M059J (cell line): ENCODE measurements at regions not wholly inside any gene's neighbourhood (a gene's known extent, or its start where the extent isn't known, plus 50 kb on each side); places are given as distances from the start of the nearest gene placed in this dataset.

Source experiments
- DNase-seq: peaks from one replicate; pipeline ENCODE4 v3.0.0-alpha.2; 2012; ENCODE audit warnings: low read depth

GRCh38 chr13:82698941-82699340 is 1183.3 kb downstream of the SLITRK1 start:
- no peak for DNase-seq

DNA sequence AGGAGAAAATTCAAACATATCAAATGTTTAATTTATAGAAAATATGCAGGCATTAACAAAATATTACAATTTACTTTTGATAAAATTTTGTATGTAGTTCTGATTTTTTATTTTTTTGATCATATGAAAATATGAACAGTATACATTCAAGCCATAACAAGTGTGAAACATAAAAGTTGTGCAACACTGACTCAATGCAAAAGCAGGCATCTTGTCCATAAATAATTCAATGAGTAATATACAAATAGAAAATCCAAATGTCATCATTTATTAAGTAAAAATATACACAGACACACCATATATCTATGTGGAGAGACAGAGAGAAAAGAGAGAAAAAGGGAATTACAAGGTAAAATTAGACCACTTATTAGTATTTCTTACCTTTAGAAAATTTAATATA is 1183.9 kb downstream of the SLITRK1 start:
- DNase-seq, result no peak

DNA sequence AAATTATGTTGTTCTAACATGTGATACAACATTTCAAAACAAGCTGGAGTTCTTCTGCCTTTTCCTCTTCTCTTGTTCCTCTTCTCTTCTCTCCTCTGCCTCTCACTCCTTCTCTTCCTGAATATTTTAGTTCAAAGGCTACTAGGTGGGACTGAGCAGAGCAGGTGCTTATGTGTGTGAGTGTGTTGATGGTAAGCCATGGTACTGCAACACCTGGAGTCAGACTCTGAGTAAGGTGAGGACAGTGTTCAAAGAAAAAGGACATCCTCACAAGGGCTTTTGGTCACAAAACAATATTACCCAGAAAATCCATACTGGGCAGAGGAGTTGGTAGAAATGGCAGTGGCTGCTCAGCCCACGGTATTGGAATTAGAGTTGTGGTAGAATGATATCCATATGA is 1188.7 kb downstream of the SLITRK1 start:
- no peak for DNase-seq

DNA sequence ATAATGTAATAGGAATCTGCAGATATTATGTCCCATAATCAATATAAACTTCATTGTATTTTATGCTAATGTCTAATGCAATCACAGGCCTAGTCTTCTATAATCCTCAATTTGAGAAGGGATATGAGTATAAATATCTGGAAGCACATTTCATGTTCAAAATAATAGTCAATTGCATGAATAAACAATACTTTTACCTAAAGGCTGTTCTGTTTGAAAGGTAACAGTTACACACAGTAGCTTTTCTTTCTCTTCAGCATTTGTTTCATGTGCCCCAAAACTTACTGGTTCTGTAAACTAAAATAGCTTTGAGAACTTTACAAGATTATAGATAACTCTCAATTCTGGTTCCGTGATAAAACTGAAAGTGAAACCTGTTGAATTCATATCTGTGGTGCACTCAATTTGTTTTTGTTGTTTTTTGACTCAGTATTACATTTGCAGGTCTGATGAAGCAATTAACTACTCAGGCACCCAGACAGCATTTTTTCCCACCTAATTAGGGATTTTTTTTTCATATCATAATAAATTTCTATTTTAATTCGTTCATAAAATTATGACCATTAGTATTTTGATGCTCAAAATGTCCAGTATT is 1193.8 kb downstream of the SLITRK1 start:
- peak; percentile 2 for DNase-seq

GRCh38 chr13:82687884-82688283 is 1194.4 kb downstream of the SLITRK1 start:
- no peak for DNase-seq

DNA sequence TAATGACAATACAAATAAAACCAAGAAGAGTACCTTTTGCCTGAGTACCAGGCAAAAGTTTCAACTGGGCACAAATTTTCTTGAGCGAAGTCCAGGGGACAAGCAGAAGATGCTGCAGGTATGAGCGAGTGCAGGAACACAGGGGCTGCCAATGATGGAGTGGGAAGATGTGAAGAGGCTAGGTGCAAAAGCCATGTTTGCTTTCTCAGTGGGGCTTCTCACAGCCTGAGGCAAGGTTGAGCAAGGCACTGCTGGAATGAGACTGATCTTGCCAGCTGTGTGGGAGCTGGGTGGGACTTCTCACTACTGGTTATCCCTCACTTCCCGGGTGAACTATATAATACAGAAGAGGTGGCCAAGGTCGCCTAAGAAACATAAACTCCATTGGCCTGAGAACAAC is 1200.7 kb downstream of the SLITRK1 start:
- no peak for DNase-seq

DNA sequence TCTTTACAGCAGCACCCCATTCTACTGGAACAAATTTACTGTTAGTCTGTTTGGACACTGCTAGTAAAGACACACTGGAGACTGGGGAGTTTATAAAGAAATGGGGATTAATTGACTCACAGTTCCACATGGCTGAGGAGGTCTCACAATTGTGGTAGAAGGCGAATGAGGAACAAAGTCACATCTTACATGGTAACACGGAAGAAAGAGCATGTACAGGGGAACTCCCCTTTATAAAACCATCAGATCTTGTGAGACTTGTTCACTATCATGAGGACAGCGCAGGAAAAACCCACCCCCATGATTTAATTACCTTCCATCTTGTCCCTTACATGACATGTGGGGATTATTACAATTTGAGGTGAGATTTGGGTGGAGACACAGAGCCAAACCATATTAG is 1204.2 kb downstream of the SLITRK1 start:
- DNase-seq, result no peak

DNA sequence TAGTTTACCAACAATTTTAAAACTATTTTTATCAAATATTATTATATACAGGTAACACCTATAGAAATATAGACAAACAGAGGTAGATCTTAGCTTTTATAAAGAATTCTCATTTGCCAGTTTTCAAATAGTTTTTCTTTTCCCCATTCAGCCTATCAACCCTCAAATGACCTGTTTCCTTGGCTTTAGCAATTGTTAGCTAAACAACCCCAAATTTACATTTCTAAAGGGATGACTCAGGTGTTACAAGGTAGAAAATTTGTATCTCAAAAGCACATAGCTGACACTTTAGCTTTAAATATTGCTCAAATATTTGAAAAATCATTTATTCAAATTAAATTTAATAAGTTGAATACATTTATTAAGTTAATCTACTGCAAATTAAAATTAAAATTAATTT is 1207.2 kb downstream of the SLITRK1 start:
- no peak for DNase-seq

DNA sequence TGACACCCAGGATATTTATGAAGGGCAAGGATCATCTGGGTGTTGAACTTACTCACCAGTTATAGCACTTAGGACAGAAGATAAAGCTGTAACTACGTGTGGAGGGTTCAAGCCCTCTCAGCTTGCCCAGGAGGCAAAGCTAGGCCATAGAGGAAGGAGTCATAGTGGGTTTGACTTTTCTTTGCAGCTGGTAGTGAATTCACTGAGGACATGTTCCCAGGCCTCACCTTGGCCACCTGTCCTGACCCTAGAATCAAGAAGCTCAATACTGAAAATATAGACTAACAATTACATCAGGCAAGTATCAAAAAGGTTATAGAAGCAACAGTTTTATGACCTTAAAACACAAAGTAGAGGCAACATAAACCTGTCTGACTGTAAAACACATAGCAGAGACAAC is 1207.7 kb downstream of the SLITRK1 start:
- DNase-seq, result no peak

DNA sequence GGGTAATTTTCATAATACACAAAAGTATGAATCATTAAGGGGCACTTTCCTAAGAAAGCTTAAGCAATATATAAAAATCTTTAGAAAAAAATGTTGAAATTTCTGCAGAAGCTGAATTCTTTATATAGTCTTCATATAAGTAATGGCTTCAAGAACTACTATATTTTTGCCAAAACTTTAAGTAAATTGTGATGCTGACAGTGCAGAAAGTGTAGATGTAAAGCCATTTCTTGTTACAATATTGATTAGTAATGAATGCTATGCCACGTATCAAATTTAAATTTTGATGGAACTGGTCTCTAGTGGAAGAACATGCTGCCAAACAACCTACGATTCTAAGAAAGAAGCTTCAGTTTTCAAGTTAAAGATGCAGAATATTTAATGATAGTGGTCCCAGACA is 1210.0 kb downstream of the SLITRK1 start:
- DNase-seq, result no peak

- no peak for DNase-seq
These were observed 1218.1 kb downstream of the SLITRK1 start for GRCh38 chr13:82664183-82664582.

DNA sequence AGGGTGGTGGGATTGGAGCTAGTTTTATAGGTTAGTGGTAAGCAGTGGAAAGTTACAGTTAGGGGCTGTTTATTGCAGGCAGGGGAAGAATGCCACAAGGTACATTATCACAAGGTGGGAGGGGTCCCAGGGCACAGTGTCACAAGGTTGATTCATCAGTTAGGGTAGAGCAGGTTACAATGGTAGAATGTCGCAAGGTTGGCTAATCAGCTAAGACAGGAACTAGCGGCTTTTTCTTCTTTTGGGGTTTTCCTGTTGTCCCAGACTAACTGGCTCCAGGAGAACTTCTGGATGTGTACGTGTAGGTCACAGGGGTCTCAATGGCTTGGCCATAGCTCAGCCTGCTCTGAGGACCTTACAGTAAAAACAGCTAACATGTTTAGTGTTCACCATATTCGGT is 1221.1 kb downstream of the SLITRK1 start:
- DNase-seq, result peak; percentile 2

DNA sequence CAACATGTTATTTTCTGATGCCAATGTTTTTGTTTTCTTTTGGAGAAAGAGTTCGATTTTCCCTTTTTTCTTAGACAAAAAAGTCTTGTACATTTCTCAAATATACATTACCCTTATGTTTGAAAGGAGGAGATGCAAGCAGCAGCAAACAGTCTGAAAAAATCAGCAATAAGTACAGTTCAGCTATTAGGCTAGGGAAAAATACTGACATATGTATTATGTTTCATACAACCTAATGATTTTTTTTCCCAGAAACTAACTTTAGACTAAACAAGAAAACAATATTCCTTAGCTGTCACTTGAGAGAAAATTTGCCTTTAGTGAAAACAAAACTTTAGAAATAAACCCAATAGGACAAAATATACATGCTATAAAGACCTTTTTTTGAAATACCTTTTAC is 1223.5 kb downstream of the SLITRK1 start:
- DNase-seq, result no peak

DNA sequence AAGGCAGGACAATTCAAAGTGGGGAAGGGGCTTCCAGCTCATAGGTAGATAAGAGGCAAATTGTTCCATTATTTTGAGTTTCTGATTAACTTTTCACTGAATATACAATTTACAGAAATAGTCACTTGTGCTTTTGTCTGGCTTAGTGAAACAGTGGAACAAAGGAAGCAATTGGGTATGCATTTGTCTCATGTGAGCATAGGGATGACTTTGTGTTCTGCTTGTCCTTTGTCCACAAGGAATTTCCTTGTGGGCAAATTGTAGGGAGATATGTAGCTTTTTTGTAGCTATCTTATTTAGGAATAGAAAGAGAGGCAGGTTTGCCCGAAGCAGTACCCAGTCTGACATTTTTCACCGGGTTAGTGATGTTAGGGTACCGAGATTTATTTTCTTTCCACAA is 1224.8 kb downstream of the SLITRK1 start:
- no peak for DNase-seq

DNA sequence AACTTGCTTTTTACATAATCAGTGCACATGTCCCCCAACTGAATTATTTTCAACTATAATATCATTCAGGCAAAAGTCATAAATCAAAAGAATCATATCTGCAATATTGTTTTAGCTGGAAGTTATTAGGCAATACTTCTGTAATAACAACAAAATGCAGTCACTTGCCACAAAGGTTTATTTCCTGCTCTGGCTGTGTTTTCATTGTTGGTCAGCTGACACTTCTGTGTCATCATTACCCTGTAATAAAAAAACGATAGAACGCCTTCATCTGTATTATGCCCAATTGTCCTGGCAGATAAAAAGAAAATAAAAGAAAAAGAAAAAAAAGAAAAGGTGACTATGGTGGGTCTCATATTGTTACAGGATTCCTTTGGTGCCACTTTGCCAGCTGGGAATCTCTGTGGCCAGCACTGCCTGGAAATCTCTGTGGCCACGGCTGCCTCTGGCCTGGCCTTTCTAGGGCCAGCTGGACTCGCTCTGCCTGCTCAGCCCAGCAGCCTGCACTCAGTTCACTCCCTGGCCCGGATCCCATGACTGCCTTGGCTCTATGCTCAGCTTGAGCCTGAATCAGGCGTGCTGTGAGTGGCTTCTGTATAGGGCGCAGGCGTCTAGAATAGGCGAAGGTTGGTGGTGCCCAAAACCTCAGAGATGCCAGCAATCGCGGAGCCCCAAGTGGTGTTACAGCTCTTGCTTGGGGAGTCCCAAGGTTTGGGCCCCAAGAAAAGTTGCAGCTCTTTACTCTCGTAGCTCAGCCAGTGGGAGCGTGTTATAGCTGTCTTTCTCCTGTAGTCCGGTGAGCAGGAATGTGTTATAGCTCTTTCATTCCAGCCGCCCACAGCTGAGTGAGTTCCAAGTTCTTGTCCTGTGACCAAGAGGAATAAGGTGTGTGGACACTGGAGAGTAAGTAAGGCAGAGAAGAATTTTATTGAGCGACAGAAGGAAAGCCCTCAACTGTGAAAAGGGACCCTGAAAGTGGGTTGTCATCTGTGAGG is 1227.1 kb downstream of the SLITRK1 start:
- DNase-seq, result peak; percentile 30

GRCh38 chr13:82654143-82654542 is 1228.1 kb downstream of the SLITRK1 start:
- DNase-seq, result no peak

DNA sequence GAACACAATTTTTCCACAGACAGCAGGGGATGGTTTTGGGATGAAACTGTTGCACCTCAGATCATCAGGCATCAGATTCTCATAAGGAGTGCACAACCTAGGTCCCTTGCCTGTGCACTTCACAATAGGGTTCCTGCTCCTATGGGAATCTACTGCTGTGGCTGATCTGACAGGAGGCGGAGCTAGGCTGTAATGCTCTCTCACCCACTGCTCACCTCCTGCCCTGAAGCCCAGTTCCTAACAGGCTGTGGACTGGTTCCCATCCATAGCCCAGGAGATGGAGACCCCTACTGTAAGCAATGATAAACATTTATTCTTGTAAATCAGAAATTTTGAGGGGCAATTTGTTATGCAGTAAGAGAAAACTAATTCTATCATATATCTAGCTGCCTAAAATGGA is 1234.7 kb downstream of the SLITRK1 start:
- DNase-seq, result no peak

DNA sequence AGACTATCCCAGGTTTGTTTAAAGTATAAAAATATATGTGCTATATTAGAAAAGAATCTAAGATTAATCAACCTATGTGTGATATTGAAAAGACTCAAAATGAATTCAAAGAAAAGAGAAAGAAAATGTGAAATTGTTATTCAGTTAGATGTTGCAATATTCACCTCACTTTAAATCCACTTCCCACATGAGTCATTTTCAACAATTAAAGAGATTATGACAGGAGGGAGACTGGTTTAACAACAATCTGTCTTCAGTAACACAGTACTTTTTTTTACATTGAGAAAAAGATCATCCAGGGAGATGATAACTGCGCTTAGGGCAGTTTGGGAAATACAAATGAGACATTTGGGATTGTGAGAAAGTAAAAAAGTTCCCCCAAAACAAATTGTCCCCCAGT is 1246.2 kb downstream of the SLITRK1 start:
- peak; percentile 5 for DNase-seq

GRCh38 chr13:82634946-82635345 is 1247.3 kb downstream of the SLITRK1 start:
- no peak for DNase-seq

- peak; percentile 35 for DNase-seq
These were observed 1255.1 kb downstream of the SLITRK1 start for GRCh38 chr13:82627183-82627582.

DNA sequence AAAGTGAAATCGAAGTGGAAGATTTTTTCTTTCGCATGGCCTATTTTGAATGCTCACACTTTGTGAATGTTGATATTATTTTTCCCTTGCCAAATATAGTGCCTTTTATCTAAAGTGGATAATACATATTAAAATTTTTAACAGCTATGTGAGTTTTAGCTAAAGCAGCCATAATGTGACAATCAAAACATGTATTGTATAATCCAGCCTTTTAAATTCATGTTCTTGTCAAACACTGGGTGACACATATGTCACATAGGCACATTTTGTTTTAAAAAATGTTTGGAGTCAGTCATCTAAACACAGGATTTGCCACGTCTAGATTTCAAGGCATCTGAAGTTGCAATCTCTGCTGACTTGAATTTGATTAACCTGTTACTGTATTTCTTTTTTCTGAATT is 1256.6 kb downstream of the SLITRK1 start:
- no peak for DNase-seq

DNA sequence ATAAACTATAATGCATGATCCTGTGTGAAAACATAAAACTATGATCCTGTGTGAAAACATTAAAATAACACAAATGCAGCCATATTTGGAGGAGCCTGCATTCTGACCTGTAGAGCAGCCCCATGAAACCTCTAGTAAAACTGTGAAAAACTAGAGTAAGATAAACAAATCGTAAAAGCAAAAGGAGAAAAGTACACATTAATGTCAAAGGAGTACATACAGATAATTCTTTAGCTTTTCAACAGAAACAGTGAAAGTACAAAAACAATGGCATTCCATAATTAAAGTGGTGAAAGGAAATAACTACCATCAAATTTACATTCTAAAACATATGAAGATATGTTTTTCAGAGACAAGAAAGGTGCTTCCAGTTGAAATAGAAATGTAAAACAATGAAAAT is 1267.2 kb downstream of the SLITRK1 start:
- no peak for DNase-seq

- no peak for DNase-seq
These were observed 1268.2 kb downstream of the SLITRK1 start for GRCh38 chr13:82614086-82614485.
